GM19468 (cell line): ENCODE measurements at regions not wholly inside any gene's neighbourhood (a gene's known extent, or its start where the extent isn't known, plus 50 kb on each side); places are given as distances from the start of the nearest gene placed in this dataset.

Experiments used
- ATAC-seq: cut with Tn5 transposase; IDR thresholded peaks from one replicate; pipeline ENCODE4 v1.9.1; 2021; ENCODE audit warnings: mild to moderate bottlenecking, moderate library complexity, moderate number of reproducible peaks; ENCODE audit not compliant: unreplicated experiment; ENCODE audit errors: extremely low read depth

DNA sequence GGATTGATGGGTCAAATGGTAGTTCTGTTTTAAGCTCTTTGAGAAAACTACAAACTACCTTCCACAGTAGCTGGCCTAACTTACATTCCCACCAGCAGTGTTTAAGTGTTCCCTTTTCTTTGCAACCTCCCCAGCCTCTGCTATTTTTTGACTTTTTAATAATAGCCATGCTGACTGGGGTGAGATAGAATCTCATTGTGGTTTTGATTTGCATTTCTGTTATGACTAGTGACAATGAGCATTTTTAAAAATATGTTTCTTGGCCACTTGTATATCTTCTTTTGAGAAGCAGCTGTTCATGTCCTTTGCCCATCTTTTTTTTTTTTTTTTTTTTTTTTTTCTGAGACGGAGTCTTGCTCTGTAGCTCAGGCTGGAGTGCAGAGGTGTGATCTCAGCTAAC is 155.2 kb upstream of the BMPER start:
- ATAC-seq, result peak; percentile 56

GRCh38 chr7:33751443-33751842 is 153.9 kb upstream of the BMPER start:
- no peak for ATAC-seq

- ATAC-seq, result no peak
Measured at GRCh38 chr7:33753881-33754525, 151.3 kb upstream of the BMPER start.

GRCh38 chr7:33754933-33755928 is 150.1 kb upstream of the BMPER start:
- no peak for ATAC-seq

DNA sequence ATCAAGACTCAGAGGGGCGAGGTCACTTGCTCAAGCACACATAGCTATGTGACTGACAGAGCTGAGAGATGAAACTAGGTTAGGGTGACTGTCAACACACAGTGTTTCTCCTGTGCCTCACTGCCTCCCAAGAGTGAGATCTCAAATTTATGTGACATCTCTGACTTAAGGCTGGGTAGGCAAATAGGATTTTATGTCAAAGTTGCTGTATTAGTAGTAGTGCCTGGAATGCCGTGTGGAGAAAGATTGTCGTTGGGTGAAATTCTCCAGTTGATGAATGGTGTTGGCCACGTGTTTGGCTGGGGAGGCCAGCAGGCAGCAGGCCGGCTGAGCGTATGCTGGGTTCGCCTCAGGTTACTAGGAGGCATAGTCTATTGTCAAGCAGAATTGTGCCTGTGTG is 148.3 kb upstream of the BMPER start:
- ATAC-seq, result no peak

DNA sequence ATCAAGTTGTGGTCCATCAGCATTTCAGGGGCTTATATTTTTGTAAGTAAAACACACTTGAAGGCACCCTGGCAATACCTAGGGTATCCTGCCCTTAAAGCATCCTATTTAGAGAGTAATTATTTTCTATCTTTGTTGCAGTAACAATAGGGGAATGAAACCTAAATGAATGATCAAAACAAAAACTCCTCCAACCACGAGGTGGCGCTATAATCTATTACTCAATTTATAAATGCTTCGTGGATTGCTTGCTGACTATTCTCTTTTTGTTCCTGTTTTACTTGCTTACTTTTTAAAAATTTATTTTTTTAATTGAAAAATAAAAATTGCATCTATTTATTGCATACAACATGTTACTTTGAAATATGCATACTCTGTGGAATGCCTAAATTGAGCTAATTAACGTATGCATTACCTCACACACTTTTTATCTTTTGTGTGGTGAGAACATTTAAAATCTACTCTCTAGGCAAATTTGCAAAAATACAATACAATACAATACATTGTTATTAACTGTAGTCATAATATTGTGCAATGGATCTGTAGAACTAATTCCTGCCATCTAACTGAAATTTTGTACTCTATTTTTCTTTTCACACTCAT is 147.7 kb upstream of the BMPER start:
- no peak for ATAC-seq

GRCh38 chr7:33760146-33760545 is 145.2 kb upstream of the BMPER start:
- no peak for ATAC-seq

DNA sequence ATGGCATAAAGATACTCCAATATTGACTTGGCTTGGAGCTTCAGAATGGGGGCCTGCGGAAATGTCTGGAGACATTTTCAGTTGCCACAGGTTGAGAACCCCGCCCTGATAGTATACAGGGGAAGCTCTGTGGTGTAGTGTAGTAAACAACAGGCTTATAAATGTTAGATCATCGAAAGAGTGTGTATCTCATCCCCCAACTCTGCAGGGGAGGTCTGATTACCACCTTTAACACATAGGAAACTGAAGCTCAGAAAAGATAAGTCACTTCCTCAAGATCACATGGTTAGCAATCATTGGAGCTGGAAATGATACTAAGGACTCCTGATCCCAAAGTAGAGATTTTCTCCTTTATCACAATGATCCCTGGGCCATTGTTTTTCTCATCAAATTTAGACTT is 144.5 kb upstream of the BMPER start:
- no peak for ATAC-seq

GRCh38 chr7:33761449-33762080 is 143.8 kb upstream of the BMPER start:
- no peak for ATAC-seq

DNA sequence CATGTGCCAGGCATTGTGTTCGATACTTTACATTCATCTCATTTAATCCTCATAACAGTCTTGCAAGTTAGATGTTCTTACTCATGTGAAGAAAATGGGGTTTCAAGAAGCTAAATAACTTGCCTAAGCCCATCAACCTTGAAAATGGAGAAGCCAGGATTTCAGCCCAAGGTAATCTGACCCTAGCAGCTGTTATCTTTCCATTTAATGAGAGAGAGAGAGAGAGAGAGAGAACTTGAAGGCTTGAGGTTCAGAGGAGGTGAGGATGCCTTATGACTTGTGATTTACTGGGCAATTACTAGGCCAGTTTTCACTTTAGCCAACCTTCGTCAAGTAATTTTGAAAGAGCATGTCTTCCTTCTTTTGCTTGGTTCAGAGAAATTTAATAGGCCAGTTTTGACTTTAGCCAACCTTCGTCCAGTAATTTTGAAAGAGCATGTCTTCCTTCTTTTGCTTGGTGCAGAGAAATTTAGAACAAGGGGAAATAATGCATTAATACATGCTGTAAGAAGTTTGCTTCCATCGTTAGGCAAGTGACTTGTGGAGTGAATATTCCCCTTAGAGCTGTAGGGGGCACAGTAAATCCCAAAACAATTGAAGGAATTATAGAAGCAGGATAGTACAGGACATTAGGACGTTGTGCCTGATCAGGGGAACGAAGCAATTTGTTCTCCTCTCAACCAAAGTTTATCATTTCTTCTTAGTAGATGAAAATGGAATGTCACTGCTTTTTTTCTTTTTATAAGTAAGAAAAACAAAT is 143.0 kb upstream of the BMPER start:
- no peak for ATAC-seq

GRCh38 chr7:33762911-33763306 is 142.4 kb upstream of the BMPER start:
- ATAC-seq, result no peak

- ATAC-seq, result no peak
Measured at GRCh38 chr7:33764752-33765451, 140.4 kb upstream of the BMPER start.

DNA sequence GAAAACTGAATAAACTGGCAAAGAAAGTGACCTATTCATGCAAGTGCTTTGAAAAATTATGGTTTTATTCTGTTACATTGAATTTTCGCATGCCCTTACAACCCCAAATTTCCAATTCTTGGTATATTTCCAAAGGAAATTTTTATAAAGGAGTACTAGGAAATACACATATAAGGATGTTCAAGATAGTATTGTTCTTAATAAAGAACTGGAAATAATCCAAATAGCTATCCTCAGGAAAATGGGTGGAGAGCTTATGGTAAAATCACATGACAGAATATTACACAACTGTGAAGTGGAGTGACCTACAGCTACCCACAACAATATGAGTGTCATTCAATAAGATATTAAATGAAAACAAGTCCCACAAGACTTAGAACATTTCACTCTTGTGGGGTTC is 138.9 kb upstream of the BMPER start:
- no peak for ATAC-seq

DNA sequence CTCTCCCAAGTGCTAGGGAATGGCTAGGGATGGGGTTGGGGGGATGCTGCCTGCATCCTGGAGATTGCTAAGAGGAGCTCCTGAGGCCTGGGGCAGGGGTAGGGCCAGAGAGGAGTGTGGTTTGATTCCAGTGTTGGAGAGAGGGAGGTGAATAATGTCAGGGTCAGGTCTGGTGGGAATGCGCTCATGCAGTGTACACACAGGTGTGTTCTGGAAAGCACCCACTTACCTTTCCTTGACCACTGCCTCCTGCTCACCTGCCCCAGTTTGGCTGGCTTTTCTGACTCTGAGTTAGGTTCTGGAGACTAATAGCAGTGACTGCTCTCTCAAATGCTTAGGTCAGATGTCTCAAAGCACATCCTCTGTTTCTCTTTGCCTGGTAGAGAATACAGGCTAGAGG is 135.4 kb upstream of the BMPER start:
- ATAC-seq, result no peak

DNA sequence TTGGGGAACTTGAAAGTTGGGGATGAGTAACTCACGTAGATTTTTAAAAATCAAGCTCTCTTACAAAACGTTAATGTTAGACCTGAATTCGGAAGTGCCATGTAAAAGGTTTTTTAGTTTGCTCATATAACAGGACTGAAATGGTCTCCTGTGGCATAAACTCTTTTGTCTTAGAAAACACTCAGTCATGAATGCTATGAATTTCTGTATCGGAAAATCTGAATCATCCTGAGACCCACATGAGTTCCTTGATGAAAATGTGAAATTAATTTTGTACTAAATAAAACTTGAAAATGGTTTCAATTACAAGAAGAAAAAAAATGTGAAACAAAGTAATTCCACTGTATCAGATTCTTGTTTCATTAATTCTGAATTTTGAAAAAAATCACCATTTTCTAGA is 134.8 kb upstream of the BMPER start:
- ATAC-seq, result no peak

GRCh38 chr7:33771422-33771821 is 133.9 kb upstream of the BMPER start:
- no peak for ATAC-seq

DNA sequence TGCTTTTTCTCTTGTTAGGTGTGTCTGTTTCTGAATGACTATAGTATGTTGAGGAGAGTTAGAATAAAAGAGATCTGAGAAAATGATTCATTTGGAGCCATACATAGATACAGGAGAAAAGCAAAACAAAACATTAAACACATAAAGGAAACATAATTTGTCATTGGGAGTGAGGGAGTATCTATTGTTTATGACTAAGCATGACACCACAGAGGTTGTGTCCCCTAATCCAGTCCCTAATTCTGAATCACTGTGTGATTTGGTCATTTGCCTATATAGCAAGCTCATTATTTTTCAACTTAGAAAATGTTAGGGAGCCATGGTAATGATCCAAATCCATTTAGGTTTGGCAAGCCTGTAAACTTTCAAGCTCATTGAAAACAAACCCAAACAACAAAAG is 132.3 kb upstream of the BMPER start:
- no peak for ATAC-seq

GRCh38 chr7:33774762-33775523 is 130.4 kb upstream of the BMPER start:
- no peak for ATAC-seq

GRCh38 chr7:33775790-33776189 is 129.5 kb upstream of the BMPER start:
- ATAC-seq, result no peak
